Stimulated activated CD8-positive, alpha-beta memory T cell treated with anti-CD3 and anti-CD28 coated beads, Interleukin-4, amount 100 ng/mL, for 24 hours (primary cell): ENCODE measurements at regions not wholly inside any gene's neighbourhood (a gene's known extent, or its start where the extent isn't known, plus 50 kb on each side); places are given as distances from the start of the nearest gene placed in this dataset.
A peak's percentile ranks its signal among the peaks of the same experiment; 100 is the strongest.

Source experiments
- DNase-seq: peaks from one replicate; pipeline ENCODE4 v3.0.0-alpha.2; 2020; ENCODE audit warnings: low read depth

- DNase-seq: no peak
Measured at GRCh38 chr6:14731611-14732010, 514.3 kb upstream of the JARID2 start.

GRCh38 chr6:14732226-14732843 is 513.5 kb upstream of the JARID2 start:
- DNase-seq: no peak

DNA sequence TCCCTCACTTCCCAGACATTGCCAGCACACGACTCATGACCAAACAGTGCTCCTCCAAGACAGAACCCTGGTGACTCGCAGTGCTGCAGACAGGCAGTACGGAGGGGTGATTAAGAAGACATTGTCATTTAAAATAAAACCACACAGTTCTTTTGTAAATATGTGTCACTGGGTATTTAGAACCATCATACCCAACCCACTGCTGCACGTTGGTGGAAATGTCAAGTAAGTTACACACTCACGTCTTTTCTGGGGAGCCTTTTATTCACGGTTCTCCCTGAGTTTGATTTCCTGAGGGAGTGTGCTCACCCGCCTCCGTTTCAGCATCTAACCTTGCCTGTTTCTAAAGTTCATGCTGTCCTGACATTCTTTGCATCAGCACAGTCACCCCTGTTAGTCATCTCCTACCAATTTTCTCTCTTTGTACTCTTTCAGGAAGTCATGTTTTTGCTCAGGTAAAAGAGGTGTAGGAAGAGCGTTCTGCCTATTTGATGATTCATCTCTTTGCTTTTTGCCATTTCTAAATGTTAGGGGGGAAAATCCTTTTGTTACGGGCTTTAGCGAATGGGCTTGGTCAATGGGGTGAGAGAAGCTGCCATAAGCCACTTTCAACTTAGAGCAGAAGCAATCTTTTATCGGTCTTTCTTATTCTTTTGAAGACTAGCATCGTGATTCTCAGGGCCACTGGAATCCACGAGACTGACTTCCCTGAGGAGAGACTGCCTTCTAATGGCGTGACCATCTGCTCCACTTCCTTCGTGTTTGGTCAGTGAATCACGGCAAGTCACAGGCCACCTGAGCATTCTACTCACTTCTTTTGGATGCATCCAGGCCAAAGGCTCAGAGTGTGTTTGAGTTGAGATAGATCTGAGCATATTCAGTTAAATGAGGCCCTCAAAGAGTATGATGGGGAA is 512.8 kb upstream of the JARID2 start:
- peak; percentile 23 for DNase-seq

DNA sequence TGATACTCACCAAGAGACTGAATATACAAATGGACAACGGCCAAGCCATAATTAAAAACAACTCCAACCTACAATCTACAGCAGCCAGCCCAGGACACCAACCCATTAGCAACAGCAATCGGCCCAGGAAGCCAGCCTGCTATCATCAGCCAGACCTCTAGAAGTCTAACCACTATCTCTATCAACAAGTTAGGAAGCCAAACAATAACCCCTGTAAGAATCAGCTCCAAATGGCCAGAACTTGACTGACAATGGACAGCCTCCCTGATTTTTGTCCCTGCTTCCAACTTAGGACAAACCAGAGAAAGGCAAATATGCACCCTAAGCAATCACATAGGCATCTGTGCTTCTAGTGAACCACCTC is 511.8 kb upstream of the JARID2 start:
- DNase-seq: no peak

DNA sequence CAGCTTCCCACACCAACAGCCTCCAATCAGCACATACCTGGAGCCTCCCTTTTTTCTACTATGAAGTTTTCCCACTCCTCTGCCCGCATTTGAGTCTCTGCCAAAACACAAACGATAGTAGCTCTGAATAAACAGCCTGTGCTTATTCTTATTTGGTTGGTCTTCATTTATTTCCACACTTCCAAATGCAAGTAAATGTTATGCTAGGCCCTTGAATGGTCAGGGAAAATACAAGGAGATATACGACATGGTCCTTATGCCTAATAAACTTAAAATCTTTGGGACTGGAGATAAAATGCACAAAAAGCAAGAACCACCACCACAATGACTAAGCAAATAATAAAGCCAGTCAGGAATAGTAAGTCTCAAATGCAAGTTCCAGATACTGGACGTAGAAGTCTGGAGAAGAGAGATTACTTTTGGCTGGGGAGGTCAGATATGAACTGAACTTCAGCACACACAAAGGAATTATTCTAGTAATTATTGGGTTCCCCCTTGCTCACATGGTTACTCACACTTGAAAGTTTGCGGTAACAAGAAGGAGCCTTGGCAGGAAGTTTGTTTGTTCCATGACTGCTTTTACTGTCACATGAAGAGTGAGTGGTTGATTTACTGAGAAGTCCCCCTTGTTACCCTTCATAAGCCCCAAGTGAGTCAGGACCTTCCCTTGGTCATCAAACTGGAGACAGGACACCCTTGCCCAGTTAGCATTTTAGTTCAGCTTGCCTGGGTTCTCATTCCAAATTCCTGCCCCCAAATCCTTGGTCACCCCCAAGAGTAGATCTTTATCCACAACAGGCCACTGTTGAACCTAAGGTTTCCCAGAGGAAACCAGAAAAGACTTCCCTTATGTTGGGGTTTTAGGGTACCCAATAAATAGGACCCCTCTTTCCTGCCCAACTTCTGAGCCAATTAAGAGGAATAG is 511.2 kb upstream of the JARID2 start:
- DNase-seq: no peak

GRCh38 chr6:14735956-14736486 is 509.8 kb upstream of the JARID2 start:
- DNase-seq: no peak

DNA sequence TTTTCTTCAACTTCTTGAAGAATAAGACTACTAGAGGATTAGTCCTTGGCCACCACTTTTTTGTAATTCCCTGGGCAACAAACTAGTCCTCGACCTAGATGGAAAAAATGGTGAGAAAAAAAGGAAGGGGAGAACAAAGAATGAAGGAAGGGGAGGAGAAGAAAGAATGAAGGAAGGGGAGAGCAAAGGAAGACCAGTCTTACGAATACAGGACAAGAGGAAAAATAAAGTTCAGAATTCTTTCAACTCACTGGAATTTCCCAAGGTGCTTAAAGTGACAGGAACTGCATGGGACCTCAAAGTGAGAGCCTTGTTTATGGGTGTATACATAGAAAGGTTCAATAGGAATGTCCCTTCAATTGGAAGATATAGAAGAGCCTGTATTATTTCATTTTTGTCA is 509.3 kb upstream of the JARID2 start:
- no peak for DNase-seq

GRCh38 chr6:14738497-14738896 is 507.4 kb upstream of the JARID2 start:
- no peak for DNase-seq

- DNase-seq: no peak
Measured at GRCh38 chr6:14738933-14739332, 506.9 kb upstream of the JARID2 start.

DNA sequence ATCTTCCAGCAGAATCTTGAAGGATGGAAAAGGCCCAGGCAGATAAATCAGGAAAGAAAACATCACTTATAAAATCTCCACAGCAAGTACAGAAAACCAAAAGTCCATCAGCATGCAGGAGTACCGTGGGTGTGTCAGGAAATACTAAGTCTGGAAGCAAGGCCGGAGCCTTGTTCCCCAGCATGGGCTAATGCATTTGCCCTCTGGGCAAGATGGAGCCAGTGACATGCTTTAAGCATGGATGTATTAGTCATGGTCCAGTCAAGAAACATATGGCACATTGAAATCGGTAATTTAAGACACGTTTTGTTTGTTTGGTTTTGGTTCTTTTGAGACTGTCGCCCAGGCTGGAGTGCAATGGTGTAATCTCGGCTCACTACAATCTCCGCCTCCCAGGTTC is 506.0 kb upstream of the JARID2 start:
- DNase-seq: no peak

- DNase-seq: no peak
Measured at GRCh38 chr6:14742171-14742570, 503.7 kb upstream of the JARID2 start.

DNA sequence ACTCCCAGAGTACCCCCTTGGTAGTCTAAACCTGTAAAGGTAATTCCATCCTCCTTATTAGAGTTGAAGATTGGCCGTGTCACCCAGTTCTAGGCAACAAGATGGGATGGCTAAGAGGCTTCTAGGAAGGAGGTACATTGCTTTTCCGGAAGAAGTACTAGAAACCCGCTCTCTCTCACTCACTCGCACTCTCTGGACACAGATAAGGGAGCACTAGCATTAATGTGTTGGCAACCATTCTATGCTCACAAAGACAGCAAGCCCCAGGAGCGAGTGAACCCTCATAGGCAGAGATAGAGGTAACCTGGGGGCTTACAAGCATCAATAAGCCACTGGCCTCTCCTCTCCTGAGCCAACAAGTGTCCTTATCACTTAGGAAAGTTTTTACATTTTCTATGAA is 503.2 kb upstream of the JARID2 start:
- DNase-seq: no peak

GRCh38 chr6:14743144-14743473 is 502.8 kb upstream of the JARID2 start:
- DNase-seq: no peak

- peak; percentile 68 for DNase-seq
Measured at GRCh38 chr6:14743474-14744211, 502.2 kb upstream of the JARID2 start.

DNA sequence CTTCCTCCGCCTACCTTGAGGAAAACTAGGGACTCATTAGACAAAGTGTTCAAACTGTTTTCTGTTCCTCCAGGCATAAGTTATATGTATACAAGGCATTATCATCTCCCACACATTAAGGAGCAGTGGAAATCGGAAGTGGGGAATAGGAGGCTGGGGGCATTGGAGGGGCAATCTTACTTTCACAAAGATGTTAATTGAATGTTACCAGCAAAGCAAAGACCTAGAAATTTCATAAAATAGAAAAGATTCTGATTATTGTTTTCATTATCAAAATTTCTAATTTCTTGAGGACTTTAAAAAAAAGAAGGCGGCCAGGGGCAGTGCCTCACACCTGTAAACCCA is 501.7 kb upstream of the JARID2 start:
- no peak for DNase-seq

DNA sequence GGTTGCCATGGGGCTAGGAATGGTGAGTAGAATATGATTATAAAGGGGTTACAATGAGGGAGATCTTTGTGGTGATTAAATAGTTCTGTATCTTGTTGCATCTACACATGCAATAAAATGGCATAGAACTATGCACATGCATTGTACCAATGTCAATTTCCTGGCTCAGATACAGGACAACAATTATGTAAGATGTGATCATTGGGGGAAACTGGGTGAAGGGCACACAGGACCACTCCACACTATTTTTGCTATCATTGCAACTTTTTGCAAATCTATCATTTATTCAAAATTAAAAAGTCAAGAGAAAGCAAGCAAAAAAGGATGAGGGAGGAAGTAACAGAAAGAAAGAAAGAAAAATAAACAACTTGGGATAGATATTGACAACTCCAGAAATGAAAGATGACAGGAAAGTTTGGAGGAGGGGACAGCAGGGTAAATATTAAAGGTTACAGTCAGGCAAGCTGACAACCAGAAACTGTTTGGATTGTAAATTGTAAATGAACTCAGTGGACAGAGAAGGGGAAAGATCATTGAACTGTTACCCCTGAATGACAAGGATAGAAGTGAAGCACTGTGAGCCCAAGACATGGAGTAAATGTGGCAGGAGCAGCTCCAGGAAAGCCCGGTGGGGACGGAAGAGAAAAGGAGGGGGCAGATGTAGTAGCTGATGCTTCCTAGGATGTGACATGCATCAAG is 499.6 kb upstream of the JARID2 start:
- no peak for DNase-seq

DNA sequence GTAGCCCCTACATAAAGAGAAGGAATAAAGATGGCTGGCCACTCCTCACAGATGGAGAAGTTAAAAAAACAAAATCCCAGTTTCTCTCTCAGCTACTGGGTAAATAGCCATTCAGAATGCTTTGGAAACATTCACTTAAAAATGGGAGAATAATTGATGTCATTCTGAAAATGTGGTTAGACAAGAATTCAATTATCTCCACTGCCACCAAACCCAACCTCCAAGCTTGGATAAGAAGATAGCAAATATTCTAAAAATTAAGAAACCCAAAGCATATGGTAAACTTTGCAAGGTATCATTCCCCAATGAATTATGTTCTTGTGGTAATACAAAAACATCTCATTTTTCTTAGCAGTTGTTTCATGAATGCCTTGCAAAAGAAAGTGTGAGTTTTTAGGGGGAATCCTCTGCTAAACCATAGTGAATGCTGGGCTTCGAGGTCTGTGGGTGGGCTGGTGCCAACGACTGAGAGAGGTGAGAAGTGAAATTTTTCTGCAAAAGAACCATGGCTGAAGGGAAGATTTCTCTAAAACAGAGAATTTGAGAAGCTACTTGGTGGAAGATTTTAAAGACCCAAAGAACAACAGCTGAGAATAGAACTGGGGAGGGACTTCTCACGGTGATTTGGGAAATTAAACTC is 497.9 kb upstream of the JARID2 start:
- no peak for DNase-seq

GRCh38 chr6:14748679-14749078 is 497.2 kb upstream of the JARID2 start:
- DNase-seq: no peak

- no peak for DNase-seq
Measured at GRCh38 chr6:14750059-14750661, 495.7 kb upstream of the JARID2 start.

DNA sequence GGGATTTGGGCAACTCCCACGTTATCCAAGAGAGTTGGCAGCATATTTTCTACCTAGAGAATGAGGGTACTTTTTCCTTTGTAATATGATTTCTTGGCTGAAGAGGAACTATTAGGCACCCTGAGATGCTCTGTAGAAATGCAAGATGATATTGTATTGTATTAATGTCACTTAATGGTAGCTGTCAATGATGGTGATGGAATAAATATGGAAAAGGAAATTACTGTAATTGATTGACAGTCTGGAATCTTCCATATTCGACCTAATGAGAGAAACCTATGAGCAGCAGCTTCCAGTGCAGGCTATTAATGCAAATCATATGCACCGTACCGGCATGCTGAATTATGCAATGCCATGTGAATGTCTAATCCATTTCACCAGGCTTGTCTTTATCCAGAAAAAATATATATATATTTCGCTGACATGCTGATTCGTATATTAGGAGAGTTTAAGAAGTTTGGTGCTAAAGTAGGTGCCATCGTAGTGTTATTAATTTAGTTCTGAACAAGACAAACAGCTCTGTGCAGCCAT is 494.2 kb upstream of the JARID2 start:
- no peak for DNase-seq
